Neural progenitor cell (in vitro differentiated cells): ENCODE measurements at regions not wholly inside any gene's neighbourhood (a gene's known extent, or its start where the extent isn't known, plus 50 kb on each side); places are given as distances from the start of the nearest gene placed in this dataset.

ENCODE experiments used
- DNase-seq: peaks from one replicate; pipeline ENCODE4 v3.0.0-alpha.2; 2016; ENCODE audit warnings: low spot score
- H2AFZ ChIP-seq: fragments of 200-600 bp; sonication (generic); replicated peaks from 2 replicates; pipeline ENCODE4 v1.6.1; 2016; ENCODE audit warnings: antibody characterized with exemption
- H3F3A ChIP-seq: fragments of 200-600 bp; sonication (generic); 2 replicates; pipeline ENCODE4 v1.6.1; 2016; ENCODE audit warnings: antibody characterized with exemption, low read depth
- H3K27ac ChIP-seq: fragments of 200-600 bp; sonication (generic); 2 replicates; pipeline ENCODE4 v1.5.1; 2016; ENCODE audit warnings: mild to moderate bottlenecking
- H3K27me3 ChIP-seq: fragments of 200-600 bp; sonication (generic); 2 replicates; pipeline ENCODE4 v1.6.1; 2016; ENCODE audit warnings: mild to moderate bottlenecking, moderate library complexity
- H3K36me3 ChIP-seq: fragments of 200-600 bp; sonication (generic); 2 replicates; pipeline ENCODE4 v1.5.1; 2016
- H3K4me1 ChIP-seq: fragments of 200-600 bp; sonication (generic); 2 replicates; pipeline ENCODE4 v1.6.1; 2016; ENCODE audit warnings: mixed run types
- H3K4me2 ChIP-seq: fragments of 200-600 bp; sonication (generic); 2 replicates; pipeline ENCODE4 v1.6.1; 2016
- H3K4me3 ChIP-seq: fragments of 200-600 bp; sonication (generic); 2 replicates; pipeline ENCODE4 v1.5.1; 2016
- H3K79me2 ChIP-seq: fragments of 200-600 bp; sonication (generic); 2 replicates; pipeline ENCODE4 v1.6.1; 2016; ENCODE audit warnings: low read depth
- H3K9ac ChIP-seq: fragments of 200-600 bp; sonication (generic); 2 replicates; pipeline ENCODE4 v1.6.1; 2016
- H3K9me3 ChIP-seq: fragments of 200-600 bp; sonication (generic); 2 replicates; pipeline ENCODE4 v1.5.1; 2016; ENCODE audit warnings: low read depth
- H4K20me1 ChIP-seq: fragments of 200-600 bp; sonication (generic); 2 replicates; pipeline ENCODE4 v1.6.1; 2016; ENCODE audit warnings: low read depth
- H3K27ac Mint-ChIP-seq: 3 replicates; pipeline ENCODE4 v1.8.0; 2021; ENCODE audit warnings: mixed read lengths
- H3K27me3 Mint-ChIP-seq: 2 replicates; pipeline ENCODE4 v1.8.0; 2022; ENCODE audit warnings: low read depth, mild to moderate bottlenecking, inconsistent platforms, moderate library complexity, mixed read lengths; ENCODE audit not compliant: insufficient read depth
- H3K36me3 Mint-ChIP-seq: 3 replicates; pipeline ENCODE4 v1.8.0; 2021; ENCODE audit warnings: mixed read lengths
- H3K4me1 Mint-ChIP-seq: 3 replicates; pipeline ENCODE4 v1.8.0; 2021; ENCODE audit warnings: mixed read lengths
- H3K4me3 Mint-ChIP-seq: 3 replicates; pipeline ENCODE4 v1.8.0; 2021; ENCODE audit warnings: mild to moderate bottlenecking, moderate library complexity, mixed read lengths
- H3K9me3 Mint-ChIP-seq: 3 replicates; pipeline ENCODE4 v1.8.0; 2020; ENCODE audit warnings: mixed read lengths
- EZH2 ChIP-seq: fragments of 200-600 bp; sonication (generic); IDR thresholded peaks from 2 replicates; pipeline ENCODE4 v1.6.1; 2017; ENCODE audit warnings: antibody characterized with exemption, mild to moderate bottlenecking, moderate library complexity
- EZH2phosphoT487 ChIP-seq: fragments of 200-600 bp; sonication (generic); IDR thresholded peaks from 2 replicates; pipeline ENCODE4 v1.6.1; 2017; ENCODE audit warnings: antibody characterized with exemption
- TF ChIP-seq, protein P1 (sequence below): fragments of 200-600 bp; sonication (generic); IDR thresholded peaks from 2 replicates; pipeline ENCODE4 v1.5.1; 2017; ENCODE audit warnings: antibody characterized with exemption, mild to moderate bottlenecking

DNA sequence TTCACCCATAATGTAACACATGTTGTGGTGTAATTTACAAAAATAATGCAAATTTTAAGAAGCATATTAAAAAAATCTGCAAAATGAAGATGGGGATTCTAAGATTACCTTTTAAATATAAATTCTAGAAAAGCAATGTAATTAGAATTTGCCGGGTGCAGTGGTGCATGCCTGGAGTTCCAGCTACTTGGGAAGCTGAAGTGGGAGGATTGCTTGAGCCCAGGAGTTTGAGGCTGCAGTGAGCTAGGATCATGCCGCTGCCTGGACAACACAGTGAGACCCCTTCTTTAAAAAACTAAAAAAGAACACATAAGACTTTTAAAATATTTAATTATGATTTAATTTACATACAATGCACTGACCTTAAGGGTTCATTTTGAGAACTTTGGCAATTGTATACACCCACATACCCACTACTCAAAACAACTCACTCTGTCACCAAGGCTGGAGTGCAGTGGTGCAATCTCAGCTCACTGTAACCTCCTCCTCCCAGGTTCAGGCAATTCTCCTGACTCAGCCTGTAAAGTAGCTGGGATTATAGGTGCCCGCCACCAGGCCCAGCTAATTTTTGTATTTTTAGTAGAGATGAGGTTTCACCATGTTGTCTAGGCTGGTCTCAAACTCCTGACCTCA is 134.0 kb upstream of the TBL1XR1 start:
- no peak overlapping the region for H2AFZ ChIP-seq

DNA sequence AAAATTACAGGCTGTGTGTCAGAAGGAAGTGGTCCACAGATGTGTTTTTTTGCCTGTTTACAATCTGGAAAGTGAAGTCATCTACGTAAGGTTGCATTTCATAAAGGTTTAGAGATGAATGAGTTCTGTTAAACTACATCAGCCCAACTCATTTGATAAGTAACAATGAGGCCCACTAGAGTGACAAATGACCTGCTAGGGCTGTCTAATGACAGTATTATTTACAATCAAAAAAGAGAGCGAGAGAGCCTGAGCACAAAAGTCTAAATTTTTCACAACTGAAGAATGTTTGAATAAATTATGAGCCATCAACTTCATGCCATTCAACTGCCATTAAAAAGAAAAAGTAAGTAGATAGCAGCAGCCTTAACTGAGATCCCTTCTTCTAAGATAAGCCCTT is 135.7 kb upstream of the TBL1XR1 start:
- Histone ChIP-seq H3K27me3 (no peaks in the 10 kb centered on the region), H3K4me1 (no peaks in the 10 kb centered on the region), H3F3A (no peaks in the 10 kb centered on the region), H3K9me3 (no peaks in the 10 kb centered on the region), H3K4me3 (no peak overlapping the region), H3K9ac (no peak overlapping the region), H3K4me2 (no peak overlapping the region), H4K20me1 (no peaks in the 10 kb centered on the region), H2AFZ (no peak overlapping the region), H3K36me3 (no peaks in the 10 kb centered on the region), H3K79me2 (no peaks in the 10 kb centered on the region), H3K27ac (no peak overlapping the region)
- H3K9me3 Mint-ChIP-seq: no peaks in the 10 kb centered on the region
- no peak for DNase-seq
- no peak overlapping the region for H3K4me3 Mint-ChIP-seq
- no peaks in the 10 kb centered on the region for H3K36me3 Mint-ChIP-seq
- peaks cover 2% of the 10 kb centered on the region for H3K27me3 Mint-ChIP-seq
- no peak overlapping the region for H3K27ac Mint-ChIP-seq
- TF ChIP-seq EZH2: no peak
- H3K4me1 Mint-ChIP-seq: peaks cover 13% of the 10 kb centered on the region

More for the DNA sequence above, 134.0 kb upstream of the TBL1XR1 start:
- H3K4me2 ChIP-seq: no peak overlapping the region
- peaks cover 2% of the 10 kb centered on the region for H3K27me3 Mint-ChIP-seq
- no peak overlapping the region for H3K27ac Mint-ChIP-seq
- H3K4me1 Mint-ChIP-seq: peaks cover 9% of the 10 kb centered on the region
- no peaks in the 10 kb centered on the region for H3K79me2 ChIP-seq
- no peak overlapping the region for H3K9ac ChIP-seq
- H3K9me3 ChIP-seq: no peaks in the 10 kb centered on the region
- no peaks in the 10 kb centered on the region for H3K27me3 ChIP-seq
- H3K4me1 ChIP-seq: no peaks in the 10 kb centered on the region
- no peak for DNase-seq
- no peaks in the 10 kb centered on the region for H3K36me3 Mint-ChIP-seq
- H3K4me3 ChIP-seq: no peak overlapping the region
- H3K9me3 Mint-ChIP-seq: no peaks in the 10 kb centered on the region
- no peaks in the 10 kb centered on the region for H3K36me3 ChIP-seq
- H3K4me3 Mint-ChIP-seq: no peak overlapping the region
- TF ChIP-seq EZH2 (no peak), EZH2phosphoT487 (no peak)
- TF ChIP-seq, protein P1, sequence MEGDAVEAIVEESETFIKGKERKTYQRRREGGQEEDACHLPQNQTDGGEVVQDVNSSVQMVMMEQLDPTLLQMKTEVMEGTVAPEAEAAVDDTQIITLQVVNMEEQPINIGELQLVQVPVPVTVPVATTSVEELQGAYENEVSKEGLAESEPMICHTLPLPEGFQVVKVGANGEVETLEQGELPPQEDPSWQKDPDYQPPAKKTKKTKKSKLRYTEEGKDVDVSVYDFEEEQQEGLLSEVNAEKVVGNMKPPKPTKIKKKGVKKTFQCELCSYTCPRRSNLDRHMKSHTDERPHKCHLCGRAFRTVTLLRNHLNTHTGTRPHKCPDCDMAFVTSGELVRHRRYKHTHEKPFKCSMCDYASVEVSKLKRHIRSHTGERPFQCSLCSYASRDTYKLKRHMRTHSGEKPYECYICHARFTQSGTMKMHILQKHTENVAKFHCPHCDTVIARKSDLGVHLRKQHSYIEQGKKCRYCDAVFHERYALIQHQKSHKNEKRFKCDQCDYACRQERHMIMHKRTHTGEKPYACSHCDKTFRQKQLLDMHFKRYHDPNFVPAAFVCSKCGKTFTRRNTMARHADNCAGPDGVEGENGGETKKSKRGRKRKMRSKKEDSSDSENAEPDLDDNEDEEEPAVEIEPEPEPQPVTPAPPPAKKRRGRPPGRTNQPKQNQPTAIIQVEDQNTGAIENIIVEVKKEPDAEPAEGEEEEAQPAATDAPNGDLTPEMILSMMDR: no peak
- no peaks in the 10 kb centered on the region for H4K20me1 ChIP-seq
- no peaks in the 10 kb centered on the region for H3F3A ChIP-seq
- H3K27ac ChIP-seq: no peak overlapping the region

GRCh38 chr3:177333533-177334520 is 136.5 kb upstream of the TBL1XR1 start:
- no peak overlapping the region for H3K4me3 Mint-ChIP-seq
- Histone ChIP-seq H3K4me1 (no peaks in the 10 kb centered on the region), H3K27ac (no peak overlapping the region), H3K9me3 (no peaks in the 10 kb centered on the region), H3F3A (no peaks in the 10 kb centered on the region), H3K27me3 (no peaks in the 10 kb centered on the region), H3K9ac (no peak overlapping the region), H3K36me3 (no peaks in the 10 kb centered on the region), H3K4me3 (no peak overlapping the region), H3K4me2 (no peak overlapping the region), H4K20me1 (no peaks in the 10 kb centered on the region), H2AFZ (no peak overlapping the region), H3K79me2 (no peaks in the 10 kb centered on the region)
- no peak for DNase-seq
- peaks cover 2% of the 10 kb centered on the region for H3K27me3 Mint-ChIP-seq
- peaks cover 13% of the 10 kb centered on the region for H3K4me1 Mint-ChIP-seq
- no peaks in the 10 kb centered on the region for H3K36me3 Mint-ChIP-seq
- TF ChIP-seq, protein P1: no peak
- TF ChIP-seq EZH2phosphoT487 (no peak), EZH2 (no peak)
- H3K9me3 Mint-ChIP-seq: no peaks in the 10 kb centered on the region
- no peak overlapping the region for H3K27ac Mint-ChIP-seq
